C4-2B (cell line): ENCODE measurements at regions not wholly inside any gene's neighbourhood (a gene's known extent, or its start where the extent isn't known, plus 50 kb on each side); places are given as distances from the start of the nearest gene placed in this dataset.
"Not testable (repeated sequence)": the region's sequence is repeated elsewhere in the genome, so short reads cannot be mapped to it uniquely, and the experiment has no call there.

Experiments
- CTCF ChIP-seq: fragments of 450-650 bp; conservative IDR thresholded peaks from 2 replicates; pipeline ENCODE4 v1.5.1; 2017; ENCODE audit warnings: mild to moderate bottlenecking
- ZFX ChIP-seq: fragments of 450-650 bp; IDR thresholded peaks from 2 replicates; pipeline ENCODE4 v1.6.1; 2017

GRCh38 chr2:2773080-2773479 is 442.0 kb upstream of the MYT1L start:
- TF ChIP-seq CTCF, ZFX: not testable (repeated sequence)
